SK-N-MC (cell line): ENCODE measurements at regions not wholly inside any gene's neighbourhood (a gene's known extent, or its start where the extent isn't known, plus 50 kb on each side); places are given as distances from the start of the nearest gene placed in this dataset.

ENCODE experiments used
- DNase-seq: peaks from one replicate; pipeline ENCODE4 v3.0.0-alpha.2; 2011; ENCODE audit warnings: low read depth, low spot score
- H3K27ac ChIP-seq: fragments of 200-600 bp; sonication (generic); 2 replicates; pipeline ENCODE4 v1.5.1; 2016; ENCODE audit warnings: mixed run types
- H3K36me3 ChIP-seq: fragments of 200-600 bp; sonication (generic); 2 replicates; pipeline ENCODE4 v1.6.1; 2017; ENCODE audit warnings: antibody characterized with exemption, low read length, mixed read lengths; ENCODE audit not compliant: insufficient read depth
- H3K4me3 ChIP-seq: fragments of 200-600 bp; sonication (generic); 2 replicates; pipeline ENCODE4 v1.5.1; 2016
- H3K9ac ChIP-seq: fragments of 200-600 bp; sonication (generic); 2 replicates; pipeline ENCODE4 v1.8.0; 2017; ENCODE audit warnings: mixed run types, mixed read lengths; ENCODE audit not compliant: insufficient read length
- H3K9me3 ChIP-seq: fragments of 200-600 bp; sonication (generic); 2 replicates; pipeline ENCODE4 v1.6.1; 2017; ENCODE audit warnings: low read depth, mild to moderate bottlenecking, antibody characterized with exemption, low read length, moderate library complexity, mixed read lengths
- EZH2 ChIP-seq: fragments of 200-600 bp; sonication (generic); IDR thresholded peaks from one replicate; pipeline ENCODE4 v1.6.1; 2017; ENCODE audit warnings: antibody characterized with exemption
- FOXP2 ChIP-seq: optimal IDR thresholded peaks from 2 replicates; pipeline ENCODE3; 2011; ENCODE audit warnings: mild to moderate bottlenecking, moderate library complexity; ENCODE audit not compliant: insufficient read depth; ENCODE audit errors: extremely low read length, control extremely low read depth
- POLR2AphosphoS5 ChIP-seq: IDR thresholded peaks from 2 replicates; pipeline ENCODE4 v1.6.1; 2012; ENCODE audit warnings: mild to moderate bottlenecking, low read depth, low read length, borderline replicate concordance

GRCh38 chr5:12292610-12293204, 388.5 kb upstream of the CTNND2 start:
- H3K4me3 ChIP-seq = no peak overlapping the region
- H3K27ac ChIP-seq = no peak overlapping the region
- no peaks in the 10 kb centered on the region for H3K36me3 ChIP-seq
- TF ChIP-seq FOXP2 (no peak), POLR2AphosphoS5 (no peak), EZH2 (no peak)
- H3K9ac ChIP-seq = no peak overlapping the region
- no peaks in the 10 kb centered on the region for H3K9me3 ChIP-seq
- DNase-seq = no peak

GRCh38 chr5:12284604-12285003, 380.4 kb upstream of the CTNND2 start:
- no peak for TF ChIP-seq EZH2
- no peak for TF ChIP-seq FOXP2
- no peak for TF ChIP-seq POLR2AphosphoS5
- no peak for DNase-seq
- Histone ChIP-seq H3K4me3 (no peak overlapping the region), H3K9ac (no peak overlapping the region), H3K36me3 (no peaks in the 10 kb centered on the region), H3K27ac (no peak overlapping the region), H3K9me3 (no peaks in the 10 kb centered on the region)

GRCh38 chr5:12277504-12278192, 373.4 kb upstream of the CTNND2 start:
- no peaks in the 10 kb centered on the region for H3K9me3 ChIP-seq
- TF ChIP-seq EZH2 (no peak), FOXP2 (no peak), POLR2AphosphoS5 (no peak)
- no peak for DNase-seq
- H3K4me3 ChIP-seq = no peak overlapping the region
- no peak overlapping the region for H3K9ac ChIP-seq
- no peaks in the 10 kb centered on the region for H3K36me3 ChIP-seq
- H3K27ac ChIP-seq = no peak overlapping the region

GRCh38 chr5:12274236-12274635, 370.0 kb upstream of the CTNND2 start:
- Histone ChIP-seq H3K9me3 (no peaks in the 10 kb centered on the region), H3K36me3 (no peaks in the 10 kb centered on the region), H3K9ac (no peak overlapping the region), H3K4me3 (no peak overlapping the region), H3K27ac (no peak overlapping the region)
- no peak for DNase-seq
- no peak for TF ChIP-seq EZH2
- no peak for TF ChIP-seq POLR2AphosphoS5
- no peak for TF ChIP-seq FOXP2

GRCh38 chr5:12272389-12272788, 368.1 kb upstream of the CTNND2 start:
- Histone ChIP-seq H3K4me3 (no peak overlapping the region), H3K9me3 (no peaks in the 10 kb centered on the region), H3K27ac (no peak overlapping the region), H3K36me3 (no peaks in the 10 kb centered on the region), H3K9ac (no peak overlapping the region)
- no peak for DNase-seq
- no peak for TF ChIP-seq EZH2
- TF ChIP-seq POLR2AphosphoS5 = no peak
- no peak for TF ChIP-seq FOXP2

- Histone ChIP-seq H3K4me3 (no peak overlapping the region), H3K9ac (no peak overlapping the region), H3K9me3 (no peaks in the 10 kb centered on the region), H3K27ac (no peak overlapping the region), H3K36me3 (no peaks in the 10 kb centered on the region)
- no peak for TF ChIP-seq EZH2
- no peak for TF ChIP-seq FOXP2
- no peak for TF ChIP-seq POLR2AphosphoS5
- DNase-seq = no peak
These were observed 366.7 kb upstream of the CTNND2 start for GRCh38 chr5:12270914-12271313.

GRCh38 chr5:12269164-12269563, 364.9 kb upstream of the CTNND2 start:
- H3K4me3 ChIP-seq = no peak overlapping the region
- H3K36me3 ChIP-seq = no peaks in the 10 kb centered on the region
- no peaks in the 10 kb centered on the region for H3K9me3 ChIP-seq
- no peak overlapping the region for H3K27ac ChIP-seq
- no peak overlapping the region for H3K9ac ChIP-seq
- no peak for TF ChIP-seq FOXP2
- no peak for TF ChIP-seq EZH2
- TF ChIP-seq POLR2AphosphoS5 = no peak
- DNase-seq = no peak

- Histone ChIP-seq H3K4me3 (no peak overlapping the region), H3K36me3 (no peaks in the 10 kb centered on the region), H3K9me3 (no peaks in the 10 kb centered on the region), H3K27ac (no peak overlapping the region), H3K9ac (no peak overlapping the region)
- TF ChIP-seq FOXP2 = no peak
- no peak for TF ChIP-seq EZH2
- no peak for TF ChIP-seq POLR2AphosphoS5
- no peak for DNase-seq
These were observed 354.3 kb upstream of the CTNND2 start for GRCh38 chr5:12258549-12258948.

- DNase-seq = no peak
- no peaks in the 10 kb centered on the region for H3K9me3 ChIP-seq
- no peak overlapping the region for H3K27ac ChIP-seq
These were observed 346.2 kb upstream of the CTNND2 start for GRCh38 chr5:12250454-12250853.

More at GRCh38 chr5:12250454-12250853, 346.2 kb upstream of the CTNND2 start:
- no peak overlapping the region for H3K4me3 ChIP-seq
- H3K36me3 ChIP-seq = no peaks in the 10 kb centered on the region
- H3K9ac ChIP-seq = no peak overlapping the region
- TF ChIP-seq POLR2AphosphoS5 (no peak), EZH2 (no peak), FOXP2 (no peak)
